Adrenal gland (tissue), 5 donors: ENCODE measurements at regions not wholly inside any gene's neighbourhood (a gene's known extent, or its start where the extent isn't known, plus 50 kb on each side); places are given as distances from the start of the nearest gene placed in this dataset.

Experiments used
- CTCF ChIP-seq, 6 experiments: fragments of 450-650 bp in 4 of 6; fragments of 200-600 bp in 2 of 6; sonication (generic) in 1 of 6; IDR thresholded peaks; 1 replicate in 5 of 6; 2 replicates in 1 of 6; pipeline versions ENCODE4 v1.5.1 to v1.8.0; 2016 to 2021; ENCODE audit warnings: antibody characterized with exemption in 6 of 6, mild to moderate bottlenecking in 2 of 6, moderate library complexity in 1 of 6
- POLR2A ChIP-seq, 2 donors: fragments of 450-650 bp; IDR thresholded peaks; one replicate each; pipeline ENCODE4 v1.6.1; 2017; ENCODE audit warnings: antibody characterized with exemption in 2 of 2, mild to moderate bottlenecking in 2 of 2, moderate library complexity in 1 of 2
- donor health status: DM: no; HTN: no; CAD: no.

GRCh38 chr12:78387721-78388120 lies 476.9 kb upstream of the SYT1 start:
- TF ChIP-seq POLR2A (IDR thresholded peaks at IDR 0.05) (no peak), CTCF (IDR thresholded peaks at IDR 0.05) (no peak)
